H1 (cell line): ENCODE measurements at regions not wholly inside any gene's neighbourhood (a gene's known extent, or its start where the extent isn't known, plus 50 kb on each side); places are given as distances from the start of the nearest gene placed in this dataset.

ENCODE experiments used
- CTCF ChIA-PET: fragments of 300-600 bp; sonication (Branson Sonifier 250); formaldehyde crosslinking; loops from one replicate; lab custom pipeline; 2021; ENCODE audit not compliant: partially characterized antibody; lab: Charles Lee
- POLR2A ChIA-PET: fragments of 300-600 bp; sonication (Branson Sonifier 250); formaldehyde crosslinking; loops from one replicate; lab custom pipeline; 2021; ENCODE audit warnings: inconsistent platforms; ENCODE audit not compliant: partially characterized antibody; lab: Charles Lee
- DNase-seq, 2 experiments: peaks; one replicate each; pipeline versions ENCODE4 v3.0.0 to v3.0.0-alpha.2; 2010 to 2022; ENCODE audit warnings: low spot score in 2 of 2, low read depth in 1 of 2, mixed read lengths in 1 of 2
- FAIRE-seq: peaks from 2 replicates; lab custom pipeline; 2011; peaks lifted over from hg19 to GRCh38; lab: Jason Lieb, UNC
- H2AFZ ChIP-seq: 2 replicates; pipeline ENCODE4 v1.8.1; 2012; ENCODE audit warnings: low read length, inconsistent platforms
- H2AK5ac ChIP-seq: 2 replicates; pipeline ENCODE4 v1.6.1; 2013; ENCODE audit warnings: low read depth, low read length
- H2BK120ac ChIP-seq: replicated peaks from 2 replicates; pipeline ENCODE3; 2013; ENCODE audit warnings: low read depth, low read length, inconsistent platforms
- H2BK12ac ChIP-seq: 2 replicates; pipeline ENCODE4 v1.6.1; 2013; ENCODE audit warnings: low read depth, low read length
- H2BK15ac ChIP-seq: 2 replicates; pipeline ENCODE4 v1.6.1; 2013; ENCODE audit warnings: low read length
- H2BK20ac ChIP-seq: 2 replicates; pipeline ENCODE4 v1.6.1; 2013; ENCODE audit warnings: low read length
- H2BK5ac ChIP-seq: 2 replicates; pipeline ENCODE4 v1.6.1; 2013; ENCODE audit warnings: low read depth, low read length
- H3K14ac ChIP-seq: 2 replicates; pipeline ENCODE4 v1.6.1; 2013; ENCODE audit warnings: inconsistent platforms; ENCODE audit not compliant: insufficient read length
- H3K18ac ChIP-seq: 2 replicates; pipeline ENCODE4 v1.6.1; 2013; ENCODE audit warnings: low read length; ENCODE audit errors: extremely low read depth
- H3K23ac ChIP-seq: 2 replicates; pipeline ENCODE4 v1.6.1; 2013; ENCODE audit warnings: inconsistent platforms; ENCODE audit not compliant: insufficient read length
- H3K23me2 ChIP-seq: 2 replicates; pipeline ENCODE4 v1.6.1; 2013; ENCODE audit warnings: low read depth, low read length
- H3K27ac ChIP-seq: 2 replicates; pipeline ENCODE4 v1.6.1; 2011; ENCODE audit warnings: low read depth, low read length, inconsistent platforms
- H3K27me3 ChIP-seq, 4 experiments: replicated peaks in 1 of 4; 1 replicate in 1 of 4; 2 replicates in 3 of 4; pipeline versions ENCODE4 v1.6.1 to v1.8.1; 2011 to 2013; ENCODE audit warnings: low read length in 3 of 4, mild to moderate bottlenecking in 3 of 4, inconsistent platforms in 2 of 4, mixed read lengths in 2 of 4, moderate library complexity in 1 of 4; ENCODE audit not compliant: control insufficient read depth in 3 of 4, insufficient read depth in 3 of 4; ENCODE audit errors: extremely low read depth in 1 of 4
- H3K36me3 ChIP-seq, 4 experiments: 2 replicates each; pipeline versions ENCODE4 v1.6.1 to v1.8.1; 2011 to 2013; ENCODE audit warnings: mild to moderate bottlenecking in 4 of 4, low read length in 3 of 4, moderate library complexity in 2 of 4, control low read depth in 1 of 4, inconsistent platforms in 1 of 4; ENCODE audit not compliant: insufficient read depth in 4 of 4, control insufficient read depth in 2 of 4
- H3K4ac ChIP-seq: replicated peaks from 2 replicates; pipeline ENCODE3; 2013; ENCODE audit warnings: low read length, low read depth, mixed read lengths, inconsistent platforms; ENCODE audit not compliant: insufficient read length
- H3K4me1 ChIP-seq, 4 experiments: replicated peaks in 1 of 4; 1 replicate in 1 of 4; 2 replicates in 3 of 4; pipeline versions ENCODE4 v1.6.1 to v1.8.1; 2011 to 2013; ENCODE audit warnings: low read length in 3 of 4, inconsistent platforms in 2 of 4, mixed read lengths in 1 of 4; ENCODE audit not compliant: insufficient read depth in 4 of 4, control insufficient read depth in 3 of 4
- H3K4me2 ChIP-seq, 2 experiments: 2 replicates each; pipeline versions ENCODE4 v1.6.1 to v1.8.1; 2011 to 2013; ENCODE audit warnings: low read depth in 2 of 2, low read length in 2 of 2, control low read depth in 1 of 2, inconsistent platforms in 1 of 2, mild to moderate bottlenecking in 1 of 2; ENCODE audit not compliant: insufficient read depth in 1 of 2
- H3K4me3 ChIP-seq, 4 experiments: fragments of 200-600, 300-600 bp in 1 of 4; sonication (generic), shearing (Covaris generic), sonication (Bioruptor Twin) in 1 of 4; 2 replicates each; pipeline versions ENCODE4 v1.5.1 to v1.8.1; 2011 to 2016; ENCODE audit warnings: low read length in 4 of 4, low read depth in 3 of 4, control low read depth in 2 of 4, inconsistent platforms in 2 of 4, mild to moderate bottlenecking in 2 of 4, mixed read lengths in 1 of 4, moderate library complexity in 1 of 4; ENCODE audit not compliant: insufficient read depth in 2 of 4; ENCODE audit errors: extremely low read depth in 1 of 4
- H3K56ac ChIP-seq: replicated peaks from 2 replicates; pipeline ENCODE3; 2013; ENCODE audit warnings: low read depth, mild to moderate bottlenecking, mixed read lengths, low read length, inconsistent platforms; ENCODE audit not compliant: insufficient read length
- H3K79me1 ChIP-seq: 2 replicates; pipeline ENCODE4 v1.6.1; 2013; ENCODE audit warnings: low read depth, low read length, control low read depth
- H3K79me2 ChIP-seq, 2 experiments: 2 replicates each; pipeline versions ENCODE4 v1.6.1 to v1.8.1; 2012 to 2013; ENCODE audit warnings: low read length in 2 of 2, mild to moderate bottlenecking in 2 of 2, inconsistent platforms in 1 of 2; ENCODE audit not compliant: insufficient read depth in 2 of 2, control insufficient read depth in 1 of 2
- H3K9ac ChIP-seq, 4 experiments: replicated peaks in 1 of 4; 1 replicate in 1 of 4; 2 replicates in 3 of 4; pipeline versions ENCODE4 v1.6.1 to v1.8.1; 2011 to 2013; ENCODE audit warnings: low read depth in 3 of 4, low read length in 3 of 4, control low read depth in 2 of 4, mild to moderate bottlenecking in 2 of 4, moderate library complexity in 2 of 4, inconsistent platforms in 1 of 4; ENCODE audit errors: extremely low read depth in 1 of 4
- H3K9me3 ChIP-seq, 2 experiments: 2 replicates each; pipeline versions ENCODE4 v1.6.1 to v1.8.1; 2012 to 2013; ENCODE audit warnings: mild to moderate bottlenecking in 2 of 2, moderate library complexity in 2 of 2, control low read depth in 1 of 2, inconsistent platforms in 1 of 2, low read depth in 1 of 2, low read length in 1 of 2, mixed read lengths in 1 of 2; ENCODE audit not compliant: insufficient read depth in 2 of 2
- H4K20me1 ChIP-seq, 2 experiments: replicated peaks in 1 of 2; 2 replicates each; pipeline versions ENCODE3 to v1.8.1; 2011 to 2013; ENCODE audit warnings: inconsistent platforms in 2 of 2, low read length in 2 of 2, mild to moderate bottlenecking in 1 of 2; ENCODE audit not compliant: insufficient read depth in 2 of 2, control insufficient read depth in 1 of 2
- H4K5ac ChIP-seq: 2 replicates; pipeline ENCODE4 v1.6.1; 2013; ENCODE audit warnings: low read length, low read depth, mixed read lengths, inconsistent platforms; ENCODE audit not compliant: insufficient read length
- H4K8ac ChIP-seq: 2 replicates; pipeline ENCODE4 v1.8.0; 2013; ENCODE audit warnings: mild to moderate bottlenecking, moderate library complexity, low read length, inconsistent platforms; ENCODE audit not compliant: insufficient read depth; ENCODE audit errors: extremely low read depth
- H4K91ac ChIP-seq: replicated peaks from 2 replicates; pipeline ENCODE3; 2013; ENCODE audit warnings: low read length, mixed read lengths, inconsistent platforms; ENCODE audit not compliant: insufficient read length
- EP300 ChIP-seq, 2 experiments: IDR thresholded peaks; 1 replicate in 1 of 2; 2 replicates in 1 of 2; pipeline ENCODE4 v1.6.1; 2011 to 2012; ENCODE audit warnings: low read depth in 2 of 2, low read length in 2 of 2, mild to moderate bottlenecking in 2 of 2, borderline replicate concordance in 1 of 2, inconsistent platforms in 1 of 2, moderate library complexity in 1 of 2
- POLR2A ChIP-seq, 2 experiments: IDR thresholded peaks; 1 replicate in 1 of 2; 2 replicates in 1 of 2; pipeline ENCODE4 v1.6.1; 2011; ENCODE audit warnings: low read depth in 2 of 2, low read length in 2 of 2, mild to moderate bottlenecking in 2 of 2; ENCODE audit errors: control extremely low read depth in 1 of 2
- SIN3A ChIP-seq, 2 experiments: IDR thresholded peaks in 1 of 2; conservative IDR thresholded peaks in 1 of 2; 2 replicates each; pipeline ENCODE4 v1.6.1; 2011 to 2012; ENCODE audit warnings: low read length in 2 of 2, improper control_type of control experiment in 1 of 2, low read depth in 1 of 2, mild to moderate bottlenecking in 1 of 2
- SUZ12 ChIP-seq: fragments of 200-600 bp; sonication (generic); IDR thresholded peaks from 2 replicates; pipeline ENCODE4 v1.6.1; 2012; ENCODE audit warnings: mild to moderate bottlenecking, inconsistent platforms, low read length, moderate library complexity, mixed read lengths
- whole genome bisulfite sequencing, 2 experiments: shearing (Covaris generic) in 1 of 2; methylation state at CpG; one replicate each; pipeline versions ENCODE4 v1.1.6 to v1.1.7; 2013 to 2015; ENCODE audit warnings: low lambda C conversion rate in 2 of 2, mixed read lengths in 2 of 2, inconsistent platforms in 1 of 2, low coverage in 1 of 2, missing lambda C conversion rate in 1 of 2; ENCODE audit not compliant: insufficient replicate concordance in 2 of 2, insufficient coverage in 1 of 2, insufficient read length in 1 of 2; ENCODE audit errors: extremely low coverage in 1 of 2, missing lambda C conversion rate in 1 of 2; 5-methylcytosine and 5-hydroxymethylcytosine counted together

- Histone ChIP-seq H3K27me3 (no peaks in the 10 kb centered on the region), H3K18ac (no peak overlapping the region), H3K27ac (no peak overlapping the region), H3K4me1 (peaks cover 0 to 2% (median 0%) of the 10 kb centered on the region in 4 experiments; a peak in 1 of 7 replicates), H3K4me2 (no peak overlapping the region), H4K8ac (no peak overlapping the region), H2BK5ac (no peak overlapping the region), H3K14ac (no peak overlapping the region), H3K56ac (no peak overlapping the region), H3K36me3 (no peaks in the 10 kb centered on the region), H3K23ac (no peak overlapping the region), H2BK12ac (no peak overlapping the region), H2AK5ac (no peak overlapping the region), H2BK15ac (no peak overlapping the region), H2BK120ac (no peak overlapping the region), H3K9ac (no peak overlapping the region), H3K79me2 (no peaks in the 10 kb centered on the region), H3K9me3 (no peaks in the 10 kb centered on the region), H2BK20ac (no peak overlapping the region), H4K5ac (no peak overlapping the region), H4K20me1 (no peaks in the 10 kb centered on the region), H4K91ac (no peak overlapping the region), H3K4ac (no peak overlapping the region), H3K79me1 (no peaks in the 10 kb centered on the region), H3K4me3 (no peak overlapping the region), H2AFZ (no peak overlapping the region), H3K23me2 (no peaks in the 10 kb centered on the region)
- DNase-seq (no peak), FAIRE-seq (no peak)
- ChIA-PET CTCF (no interaction called here), POLR2A (no interaction called here)
- WGBS, 2 experiments = 90% methylated on average over 2 of the region's 2 CpGs; no CpG with 5 or more reads in 1 of the 2 experiments
- TF ChIP-seq SUZ12 (no peak), POLR2A (IDR thresholded peaks at IDR 0.05; ENCODE audit: control extremely low read depth in 1 of 2, low read depth in 2 of 2, low read length in 2 of 2) (no peak), SIN3A (conservative IDR thresholded peaks at IDR 0.05 in 1 of 2, IDR thresholded peaks at IDR 0.05 in 1 of 2; ENCODE audit: low read depth in 1 of 2, low read length in 2 of 2) (no peak), EP300 (IDR thresholded peaks at IDR 0.05; ENCODE audit: borderline replicate concordance in 1 of 2, low read depth in 2 of 2, low read length in 2 of 2) (no peak)
Observed at GRCh38 chr1:98077691-98078090, 156.9 kb upstream of the DPYD start.
